IPS DF 4.7 (cell line): ENCODE measurements at regions not wholly inside any gene's neighbourhood (a gene's known extent, or its start where the extent isn't known, plus 50 kb on each side); places are given as distances from the start of the nearest gene placed in this dataset.

Source experiments
- DNase-seq: peaks from one replicate; pipeline ENCODE4 v3.0.0-alpha.2; 2013; ENCODE audit warnings: low spot score; ENCODE audit errors: extremely low read depth

DNA sequence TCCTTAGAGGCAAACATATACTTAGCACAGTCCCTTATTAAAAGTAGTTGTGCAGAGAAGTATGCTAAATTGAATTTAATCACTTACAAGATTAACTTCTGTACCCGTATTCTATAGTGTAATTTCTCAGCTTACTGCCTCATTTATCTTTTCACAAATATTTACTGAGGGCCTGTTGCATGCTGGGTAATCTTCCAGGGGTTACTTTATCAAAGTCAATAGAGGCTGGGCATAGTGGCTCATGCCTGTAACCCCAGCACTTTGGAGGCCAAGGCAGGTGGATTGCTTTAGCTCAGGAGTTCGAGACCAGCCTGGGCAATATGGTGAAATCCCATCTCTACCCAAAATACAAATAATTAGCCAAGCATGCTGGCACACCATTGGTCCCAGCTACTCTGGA lies 111.7 kb upstream of the RAB27B start:
- DNase-seq, result no peak

DNA sequence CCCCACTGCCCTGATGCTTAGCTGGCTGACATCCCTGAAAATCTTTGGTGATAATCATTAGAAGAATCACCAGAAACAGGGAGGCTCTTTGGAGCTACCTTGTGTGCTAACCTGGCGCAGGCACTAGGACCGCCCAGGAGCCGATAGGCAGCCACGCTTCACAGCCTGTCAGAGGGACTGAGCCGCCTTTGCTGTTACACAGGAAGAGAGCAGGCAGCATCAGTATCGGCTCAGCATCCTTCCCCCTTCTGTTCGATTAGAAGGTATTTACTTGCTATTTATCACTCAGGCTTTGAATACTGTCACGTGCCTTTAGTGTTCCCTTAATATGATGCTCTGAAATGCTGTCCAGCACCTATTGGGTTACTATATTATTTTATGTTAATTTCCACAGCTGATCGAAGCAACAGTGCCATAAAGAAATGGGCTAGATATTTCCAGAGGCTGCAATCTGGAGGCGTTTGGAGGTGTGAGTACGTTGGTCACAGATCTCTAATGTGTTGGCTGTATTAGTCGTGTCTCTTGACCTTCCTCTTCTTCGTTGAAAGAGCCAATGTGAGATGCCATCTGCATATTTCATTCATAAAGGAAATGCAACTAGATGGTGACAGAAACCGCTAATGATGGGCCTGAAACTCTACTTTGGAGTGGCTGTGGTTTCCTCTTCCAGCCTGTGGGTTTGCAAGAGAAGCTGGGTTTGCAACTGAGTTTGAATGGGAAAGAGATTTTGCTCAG lies 110.4 kb upstream of the RAB27B start:
- no peak for DNase-seq

DNA sequence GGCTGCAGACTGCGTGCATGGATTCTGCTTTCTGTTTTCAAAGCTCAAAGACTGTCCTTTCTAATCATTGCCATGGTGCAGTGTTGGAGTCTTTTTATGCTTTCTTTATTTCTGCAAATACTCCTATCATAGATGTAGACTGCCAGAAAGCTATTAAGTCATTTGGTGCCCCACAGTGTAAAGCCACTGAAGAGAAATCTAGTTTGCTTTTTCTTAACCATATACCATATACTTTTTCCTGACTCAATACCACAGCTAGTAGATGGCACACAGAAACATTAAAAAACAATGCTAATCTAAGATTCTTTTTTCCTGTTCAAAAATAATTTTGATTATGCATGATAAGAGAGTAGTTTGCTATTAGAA lies 109.9 kb upstream of the RAB27B start:
- DNase-seq, result no peak

DNA sequence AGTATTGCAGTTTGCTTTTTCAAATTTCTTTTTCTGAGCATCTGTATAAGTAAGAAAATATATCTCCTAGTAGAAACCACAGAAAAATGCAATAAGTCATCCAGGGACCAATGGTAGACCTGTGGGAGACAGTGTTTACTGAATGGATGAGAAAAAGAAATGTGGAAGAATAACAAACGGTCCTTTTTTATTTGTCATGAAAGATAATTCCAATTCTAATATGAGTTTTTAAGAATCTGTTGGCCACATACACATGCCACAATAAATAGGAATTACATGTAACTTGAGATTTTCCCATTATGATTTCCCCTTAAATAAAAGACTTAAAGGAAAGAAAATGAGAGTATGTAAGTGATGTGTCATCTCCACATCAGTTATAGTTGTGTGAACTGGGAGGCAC lies 107.7 kb upstream of the RAB27B start:
- no peak for DNase-seq

DNA sequence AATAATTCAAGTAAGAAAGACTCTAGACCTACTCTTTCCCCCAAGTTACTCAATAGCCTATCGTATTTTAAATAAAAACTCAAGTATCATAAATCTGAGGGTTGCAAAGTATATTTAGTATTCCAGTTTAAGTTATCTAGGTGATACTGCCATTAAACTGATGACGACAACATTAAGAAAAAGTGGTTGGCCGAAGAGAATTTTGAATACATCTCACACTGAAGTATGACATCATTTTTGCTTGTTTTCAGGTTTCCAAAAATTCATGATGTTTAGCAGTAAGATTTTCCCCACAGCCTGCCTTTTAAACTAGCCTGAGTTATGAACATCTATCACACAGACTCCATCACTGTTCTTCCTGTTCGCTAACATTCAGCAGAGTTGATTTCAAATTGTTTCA lies 102.1 kb upstream of the RAB27B start:
- DNase-seq, result no peak

DNA sequence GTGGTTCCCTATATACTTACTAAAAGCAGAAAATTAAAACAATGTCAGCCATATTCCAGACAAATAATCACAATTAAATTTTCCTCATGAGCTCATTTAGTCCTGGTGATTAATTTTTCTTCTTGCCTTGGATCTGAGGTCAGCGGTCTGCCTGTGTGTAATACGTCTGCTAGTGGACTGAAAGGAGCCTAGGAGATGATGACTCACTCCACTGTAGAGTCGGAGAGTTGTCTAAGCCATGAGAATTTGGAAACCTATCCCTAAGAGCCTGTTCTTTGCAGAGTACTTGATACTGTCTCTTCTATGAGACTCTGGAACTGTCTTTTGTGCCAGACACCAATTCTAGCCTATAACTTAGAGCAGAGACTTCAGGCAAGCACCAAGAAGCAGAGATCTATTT lies 94.2 kb upstream of the RAB27B start:
- no peak for DNase-seq

DNA sequence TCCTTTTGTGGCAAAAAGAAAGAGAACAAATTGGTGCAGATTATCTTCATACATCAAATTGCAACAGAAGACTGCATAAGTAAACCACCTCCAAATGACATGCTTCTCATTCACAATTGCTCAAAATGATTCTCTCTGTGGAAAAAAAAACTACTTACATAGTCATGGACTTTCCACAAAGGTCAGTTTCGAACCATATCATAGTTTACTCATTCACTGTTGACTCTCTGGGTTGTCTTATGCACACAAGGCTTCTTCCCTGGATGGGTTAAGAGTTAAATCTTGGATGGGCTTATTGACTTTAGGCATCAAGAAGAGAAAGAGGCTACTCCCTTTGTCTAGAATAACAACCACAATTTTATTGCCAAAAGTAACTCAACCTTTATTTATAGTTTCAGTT lies 91.3 kb upstream of the RAB27B start:
- no peak for DNase-seq

DNA sequence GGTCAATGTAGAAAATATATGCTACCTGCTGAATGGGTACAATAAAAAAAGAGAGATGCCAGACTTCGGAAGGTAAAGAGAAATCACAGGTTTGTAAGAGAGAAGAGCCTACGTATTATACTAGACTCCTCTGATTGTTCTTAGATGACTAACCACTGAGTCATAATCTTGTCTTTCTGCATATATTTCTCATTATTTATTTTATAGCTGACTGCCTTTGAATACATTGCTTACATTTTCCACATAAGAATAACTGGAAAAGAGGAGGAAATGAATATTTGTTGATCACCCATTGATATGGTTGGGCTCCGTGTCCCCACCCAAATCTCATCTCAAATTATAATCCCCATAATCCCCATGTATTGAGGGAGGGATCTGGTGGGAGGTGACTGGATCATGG lies 90.3 kb upstream of the RAB27B start:
- no peak for DNase-seq

DNA sequence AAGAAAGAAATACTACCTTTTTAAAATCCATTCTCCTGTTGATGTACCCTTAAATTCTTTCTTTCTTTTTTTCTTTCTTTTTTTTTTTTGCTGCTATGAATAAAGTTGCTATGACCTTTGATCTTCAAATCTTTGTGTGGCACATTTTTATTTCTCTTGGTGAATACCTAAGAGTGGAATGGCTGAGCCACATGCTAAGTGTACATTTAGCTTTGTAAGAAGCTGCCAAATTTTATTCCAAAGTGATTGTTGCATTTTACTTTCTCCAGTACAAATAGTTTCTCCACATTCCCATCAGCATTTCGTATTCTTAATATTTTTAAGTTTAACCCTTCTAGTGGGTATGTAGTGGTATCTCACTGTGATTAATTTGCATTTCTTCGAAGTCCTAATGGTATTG lies 88.8 kb upstream of the RAB27B start:
- DNase-seq, result no peak

DNA sequence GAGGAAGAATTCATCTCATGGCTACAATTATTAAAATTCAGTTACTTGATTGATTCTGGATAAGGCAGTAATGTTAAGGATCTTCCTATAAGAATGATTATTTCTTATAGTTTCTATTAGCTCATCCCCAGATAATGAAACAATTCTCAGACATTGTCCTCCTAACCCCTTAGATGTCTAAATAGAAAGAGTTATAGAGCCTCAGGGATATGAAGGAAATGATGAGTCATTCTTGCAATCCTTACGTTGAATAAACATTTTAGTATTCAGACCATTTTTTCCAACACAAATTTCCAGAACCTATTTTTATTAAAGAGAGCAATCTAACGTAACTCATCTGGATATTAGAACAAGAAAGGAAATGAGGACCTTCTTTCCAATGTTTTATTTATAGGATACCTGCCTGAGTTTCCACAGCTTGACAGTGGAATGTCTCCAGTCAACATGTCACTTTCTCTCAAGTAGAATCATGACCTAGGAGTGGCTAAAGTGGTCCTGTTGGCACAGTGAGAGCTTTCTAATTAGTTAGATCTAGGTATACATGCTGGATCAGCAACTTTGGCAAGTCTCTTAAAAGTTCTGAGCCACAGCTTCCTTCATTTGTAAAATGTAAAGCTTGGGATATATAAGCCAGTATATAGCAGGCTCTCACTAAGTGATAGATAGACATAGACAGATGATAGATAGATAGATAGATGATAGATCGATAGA lies 88.0 kb upstream of the RAB27B start:
- DNase-seq, result no peak

DNA sequence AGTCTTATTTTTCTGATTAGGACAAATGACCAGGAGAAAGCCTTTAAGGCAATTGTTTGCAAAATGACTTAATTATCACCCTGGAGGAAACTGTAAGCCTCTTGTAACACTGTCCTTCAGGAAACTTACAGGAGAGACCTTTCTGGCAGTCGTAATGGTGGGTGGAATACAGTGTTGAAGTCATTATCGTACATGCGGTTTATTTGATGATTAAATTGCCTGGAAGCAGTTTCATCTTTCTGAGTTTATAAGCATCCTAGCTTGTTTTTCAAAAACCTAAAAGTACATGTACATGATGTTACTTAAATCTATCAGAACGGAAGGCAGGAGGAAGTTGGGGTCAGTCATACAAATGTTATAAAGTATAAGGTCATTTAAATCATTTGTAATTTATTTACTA lies 86.2 kb upstream of the RAB27B start:
- no peak for DNase-seq

DNA sequence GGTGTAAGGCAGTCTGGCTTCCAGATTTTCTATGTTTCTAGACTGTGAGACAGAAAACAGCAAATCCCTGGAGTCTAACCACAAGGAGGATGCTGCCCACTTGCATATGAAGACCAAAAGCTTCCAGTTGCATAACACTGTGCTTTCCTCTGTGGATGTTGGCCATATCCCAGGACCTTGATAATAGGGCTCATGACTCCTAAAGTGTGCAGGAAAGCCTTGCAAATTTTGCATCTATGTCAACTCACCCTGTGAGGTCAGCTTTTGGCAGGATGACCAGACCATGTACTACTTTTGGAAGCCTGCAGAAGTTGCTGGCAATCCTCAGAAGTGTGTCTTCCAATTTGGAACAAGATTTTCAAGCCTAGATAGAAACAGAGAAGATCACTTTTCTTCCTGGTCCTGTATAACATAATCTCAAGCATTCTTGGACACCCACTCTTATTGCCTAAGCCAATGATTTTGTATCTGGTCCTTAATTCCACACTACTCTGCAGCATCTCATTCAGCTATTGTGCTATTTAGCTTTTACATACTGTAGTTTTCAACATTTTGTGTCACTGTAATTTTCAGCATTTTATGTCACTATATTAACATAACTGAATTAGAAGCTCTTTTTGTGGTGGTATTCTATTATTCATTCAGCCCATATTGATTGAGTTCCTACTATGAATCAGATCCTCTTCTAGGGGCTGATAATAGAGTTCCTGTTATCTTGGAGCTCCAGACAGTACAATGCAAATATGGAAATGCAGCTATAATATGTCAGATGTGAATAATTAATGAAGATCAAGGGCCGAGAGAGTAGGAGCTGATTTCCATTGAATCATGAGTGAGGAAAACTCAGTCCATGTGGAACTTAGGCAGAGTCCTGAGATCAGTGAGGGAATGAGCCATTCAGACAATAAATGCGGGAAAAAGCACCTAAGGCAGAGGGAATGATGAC lies 85.3 kb upstream of the RAB27B start:
- no peak for DNase-seq

DNA sequence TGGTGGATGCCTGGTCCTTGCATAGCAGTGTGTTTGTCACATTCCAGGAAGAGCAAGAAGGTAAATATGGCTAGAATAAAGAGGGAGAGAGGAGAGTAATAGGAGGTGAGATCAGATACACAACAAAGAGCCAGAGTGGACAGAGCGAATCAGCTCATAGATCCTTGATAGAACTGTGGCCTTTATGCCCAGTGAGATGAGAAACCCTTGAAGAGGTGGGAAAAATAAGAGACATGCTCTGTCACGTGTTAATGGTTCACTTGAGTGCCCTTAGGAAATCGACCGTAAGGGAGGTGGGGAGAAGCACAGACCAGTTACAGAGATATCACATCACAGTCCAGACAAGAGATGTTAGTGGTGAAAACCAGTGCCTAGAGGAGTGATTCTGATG lies 84.7 kb upstream of the RAB27B start:
- no peak for DNase-seq

DNA sequence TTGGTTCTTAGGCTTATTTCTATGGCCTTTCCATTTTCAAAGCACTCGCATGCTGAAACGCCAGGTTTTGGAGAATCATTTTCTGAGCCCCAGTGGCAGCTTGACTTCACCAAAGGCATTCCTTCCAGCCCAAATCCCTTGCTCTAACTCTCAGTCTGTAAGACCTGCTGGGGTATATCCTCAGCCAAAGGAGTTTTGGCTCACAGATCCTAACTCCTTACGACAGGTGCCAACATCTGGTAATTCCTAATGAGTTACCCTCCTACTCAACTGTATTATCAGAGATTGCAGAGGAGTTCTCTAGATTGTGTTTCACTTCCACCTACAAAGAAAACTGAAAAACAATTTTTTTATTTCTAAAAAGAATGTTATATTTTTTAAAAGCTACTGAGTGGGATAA lies 79.0 kb upstream of the RAB27B start:
- DNase-seq, result no peak

DNA sequence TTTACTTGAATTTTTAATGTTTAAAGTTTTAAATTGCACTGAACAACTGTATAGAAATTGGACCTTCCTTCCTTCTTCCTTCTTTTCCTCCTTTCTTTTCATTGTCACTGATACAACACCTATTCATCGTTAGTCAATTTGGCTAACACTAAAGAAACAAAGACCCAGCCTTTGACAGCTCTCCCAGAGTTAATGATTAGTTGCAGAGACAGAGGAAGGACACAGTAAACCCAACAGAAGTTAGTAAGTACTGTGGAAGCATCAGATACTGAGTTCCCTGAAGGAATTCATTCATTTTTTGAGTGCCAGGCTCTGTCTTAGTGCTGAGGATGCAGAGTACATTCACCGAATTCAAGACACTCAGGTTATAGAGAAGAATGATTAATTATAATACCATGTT lies 77.9 kb upstream of the RAB27B start:
- no peak for DNase-seq

DNA sequence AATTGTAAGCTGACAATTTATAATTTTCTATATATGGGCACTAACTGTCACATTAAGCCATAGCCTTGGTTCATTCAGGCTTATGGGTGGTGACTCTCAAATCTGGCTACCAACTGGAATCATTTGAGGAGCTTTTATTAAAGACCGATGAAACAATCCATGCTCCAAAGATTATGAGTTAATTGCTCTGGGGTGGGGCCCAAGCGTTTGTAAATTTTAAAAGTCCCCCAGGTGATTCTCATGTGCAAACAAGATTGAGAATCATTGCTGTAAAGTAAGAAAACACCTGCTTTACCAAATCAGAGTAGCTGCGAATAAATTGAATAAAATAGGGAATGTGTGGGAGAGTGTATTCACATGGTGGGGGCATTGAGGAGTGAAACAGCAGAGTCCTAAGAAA lies 76.1 kb upstream of the RAB27B start:
- DNase-seq, result no peak

DNA sequence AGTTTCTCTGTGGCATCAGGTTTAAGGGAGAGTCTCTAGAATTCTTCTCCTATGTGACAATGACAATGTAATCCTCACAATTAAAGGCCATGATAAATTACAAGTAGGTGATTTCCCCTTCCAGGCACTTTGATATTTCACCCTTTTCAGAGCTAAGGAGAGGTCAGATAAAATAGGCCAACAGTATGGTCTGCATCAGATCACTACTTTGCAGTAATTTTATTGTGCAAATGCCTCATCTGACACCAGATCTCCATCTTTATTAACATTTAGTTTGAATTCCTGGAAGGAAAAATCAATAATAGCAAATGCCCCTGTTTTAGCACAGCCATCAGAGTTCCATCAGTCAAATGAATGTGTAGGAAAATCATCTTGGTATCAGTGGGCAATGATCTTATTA lies 72.8 kb upstream of the RAB27B start:
- DNase-seq, result no peak

DNA sequence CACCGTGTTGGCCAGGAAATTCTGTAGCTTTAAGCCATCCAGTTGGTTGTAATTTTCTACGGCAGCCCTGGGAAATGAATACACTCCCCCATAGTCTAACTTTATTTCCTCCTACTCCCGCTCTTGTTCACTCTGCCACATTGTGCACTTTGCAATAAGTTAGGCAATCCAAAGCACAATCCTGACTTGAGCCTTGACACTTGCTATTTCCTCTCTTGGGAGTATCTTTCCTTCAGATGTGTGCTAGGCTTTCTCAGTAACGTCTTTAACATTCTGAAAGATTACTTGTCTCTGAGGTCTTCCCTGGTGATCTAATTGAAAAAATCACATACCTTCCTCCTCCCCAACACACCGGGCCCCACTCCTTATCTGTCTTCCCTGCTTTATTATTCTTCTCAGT lies 65.9 kb upstream of the RAB27B start:
- DNase-seq, result no peak

DNA sequence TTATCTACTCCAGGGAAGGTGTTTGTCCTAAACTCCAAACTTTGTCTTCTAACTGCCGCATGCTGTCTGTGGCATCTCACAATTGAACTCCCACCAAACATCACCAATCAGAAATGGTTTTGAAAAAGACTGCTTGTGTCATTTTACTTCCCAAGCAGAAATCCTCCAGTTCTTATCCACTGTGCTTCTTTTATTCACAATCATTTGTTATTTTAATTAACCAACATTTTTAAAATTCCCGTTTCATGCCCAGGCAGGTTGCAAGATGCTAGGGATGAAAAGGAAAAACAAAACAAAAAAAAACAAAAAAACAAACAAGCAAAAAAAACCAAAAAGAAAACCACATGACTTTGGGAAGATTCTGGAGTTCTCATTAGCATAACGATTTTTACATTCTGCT lies 63.5 kb upstream of the RAB27B start:
- DNase-seq, result no peak

DNA sequence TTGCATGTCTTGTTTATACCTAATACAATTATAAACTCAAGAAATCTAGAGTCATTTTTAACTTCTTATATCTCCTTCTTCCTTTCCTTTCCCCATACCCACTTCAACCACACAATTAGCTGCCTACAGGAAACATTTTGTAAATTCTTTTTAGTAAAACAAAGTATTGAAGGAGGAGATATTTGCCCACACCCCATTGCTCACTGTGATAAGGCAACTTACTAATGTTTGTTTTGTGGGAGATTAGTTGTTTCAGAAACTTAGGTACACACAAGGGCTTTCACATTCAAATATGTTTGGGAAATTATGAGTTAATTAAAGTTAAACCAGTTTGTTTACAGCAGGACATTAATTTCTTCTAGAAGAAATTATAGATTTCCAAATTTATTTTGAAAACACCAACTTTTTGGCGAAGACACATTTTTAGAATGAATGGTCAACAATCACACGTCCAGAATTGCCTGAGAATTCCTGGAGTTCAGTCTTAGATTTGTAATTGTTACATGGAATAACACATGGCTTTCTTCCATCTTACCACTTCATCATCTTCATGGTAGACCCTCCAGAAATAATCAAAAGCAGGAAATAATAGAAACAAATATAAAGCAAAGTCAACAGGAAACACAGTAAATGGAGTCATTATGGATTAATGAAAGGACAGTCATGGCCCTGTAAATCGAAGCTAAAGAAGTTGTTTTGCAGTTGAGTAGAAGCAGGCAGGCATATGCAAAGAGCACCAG lies 62.5 kb upstream of the RAB27B start:
- no peak for DNase-seq

DNA sequence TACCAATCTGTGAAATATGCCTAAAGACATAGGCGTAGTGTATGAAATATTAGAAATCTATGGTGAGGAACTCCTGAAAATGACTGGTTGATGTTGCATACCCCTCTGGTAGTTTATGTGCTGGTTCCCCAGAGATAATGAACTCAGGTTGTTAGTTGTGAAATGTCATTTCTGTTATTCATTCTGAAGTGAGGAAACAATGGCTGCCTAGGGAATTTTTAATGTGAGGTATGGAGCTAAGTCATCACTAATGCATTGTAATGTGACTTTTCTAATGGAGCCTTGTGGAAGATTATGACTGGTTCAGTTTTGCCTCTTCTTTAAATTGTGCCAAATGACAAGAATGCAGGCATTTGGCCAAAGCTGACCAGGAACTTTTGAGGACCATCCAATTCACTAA lies 61.6 kb upstream of the RAB27B start:
- DNase-seq, result no peak

DNA sequence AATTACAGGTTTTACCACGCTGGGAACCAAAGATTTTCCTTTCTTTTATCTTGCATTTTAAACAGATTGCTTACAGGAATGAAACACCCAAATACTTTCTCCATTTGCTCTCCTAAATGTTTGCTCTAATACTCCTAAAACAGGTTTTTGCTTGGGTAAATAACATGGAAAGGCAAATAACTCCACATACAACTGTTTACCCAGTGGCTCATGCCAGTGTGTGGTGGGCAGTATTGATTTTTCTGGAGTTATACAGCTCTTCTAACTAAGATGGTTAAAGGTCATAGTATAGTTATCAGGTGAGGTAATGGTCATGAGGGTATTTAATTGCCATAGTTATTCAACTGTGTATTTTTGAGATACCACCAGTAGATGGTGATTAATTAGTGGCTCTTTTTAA lies 61.2 kb upstream of the RAB27B start:
- no peak for DNase-seq
